ENCODE measurements at regions not wholly inside any gene's neighbourhood (a gene's known extent, or its start where the extent isn't known, plus 50 kb on each side); places are given as distances from the start of the nearest gene placed in this dataset.

GRCh38 chr11:119853581-119854360 lies 124.8 kb upstream of the NECTIN1 start:
- TF ChIP-seq CTCF (IDR thresholded peaks at IDR 0.05), result no peak
- Histone ChIP-seq H3K9me3 (no peaks in the 10 kb centered on the region), H3K36me3 (no peaks in the 10 kb centered on the region), H3K27ac (no peak overlapping the region), H3K4me1 (ENCODE audit: control insufficient read depth in 1 of 2, low read depth in 2 of 2) (peaks cover 0 to 13% of the 10 kb centered on the region in 2 donors), H3K27me3 (replicated peaks; ENCODE audit: insufficient read depth) (no peaks in the 10 kb centered on the region), H3K4me3 (no peak overlapping the region)
- ATAC-seq (ENCODE audit: insufficient number of reproducible peaks, low FRiP score, low read depth), result no peak
- no peak for DNase-seq (ENCODE audit: low spot score)

- Histone ChIP-seq H3K9me3 (no peaks in the 10 kb centered on the region), H3K4me1 (ENCODE audit: control insufficient read depth in 1 of 2, low read depth in 2 of 2) (peaks cover 0 to 13% of the 10 kb centered on the region in 2 donors), H3K4me3 (no peak overlapping the region), H3K27ac (no peak overlapping the region), H3K36me3 (no peaks in the 10 kb centered on the region), H3K27me3 (replicated peaks; ENCODE audit: insufficient read depth) (no peaks in the 10 kb centered on the region)
- no peak for TF ChIP-seq CTCF (IDR thresholded peaks at IDR 0.05)
- ATAC-seq (ENCODE audit: insufficient number of reproducible peaks, low FRiP score, low read depth) (no peak), DNase-seq (ENCODE audit: low spot score) (no peak)
Observed at GRCh38 chr11:119852741-119853140, 123.7 kb upstream of the NECTIN1 start.

DNA sequence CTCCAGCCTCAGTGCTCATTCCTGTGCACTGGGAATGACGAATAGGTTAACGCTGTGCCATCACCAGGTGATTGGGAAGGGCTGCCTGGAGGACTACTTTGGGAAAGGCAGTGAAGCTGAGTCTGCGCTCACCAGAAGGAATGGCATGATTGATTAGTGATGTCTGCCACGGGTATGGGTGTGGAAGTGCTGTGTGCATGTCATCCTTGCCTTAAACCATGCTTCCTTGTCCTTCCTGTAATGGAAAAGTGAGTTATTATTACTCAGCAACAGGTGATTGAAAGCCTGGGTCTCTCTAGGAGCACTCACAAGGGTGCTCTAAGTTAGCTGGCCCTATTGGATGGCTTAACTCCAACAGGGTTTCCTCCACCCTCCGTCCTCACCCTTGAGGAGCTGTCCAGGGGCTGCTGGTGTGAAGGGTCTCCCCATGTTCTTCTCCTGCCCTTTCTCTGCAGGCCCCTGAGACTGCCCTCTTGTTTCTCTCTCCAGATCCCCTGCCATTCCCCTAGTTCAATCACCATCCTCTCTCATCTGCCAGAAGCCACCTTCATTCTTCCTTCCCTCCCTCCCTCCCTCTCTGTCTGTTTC lies 121.9 kb upstream of the NECTIN1 start:
- no peak for TF ChIP-seq CTCF (IDR thresholded peaks at IDR 0.05)
- H3K27ac ChIP-seq, result no peak overlapping the region
- peaks cover 6% of the 10 kb centered on the region for H3K9me3 ChIP-seq
- peaks cover 0 to 13% of the 10 kb centered on the region in 2 donors for H3K4me1 ChIP-seq (ENCODE audit: control insufficient read depth in 1 of 2, low read depth in 2 of 2)
- ATAC-seq (ENCODE audit: insufficient number of reproducible peaks, low FRiP score, low read depth) (no peak), DNase-seq (ENCODE audit: low spot score) (no peak)
- H3K36me3 ChIP-seq, result no peaks in the 10 kb centered on the region
- H3K27me3 ChIP-seq (replicated peaks; ENCODE audit: insufficient read depth), result no peaks in the 10 kb centered on the region
- no peak overlapping the region for H3K4me3 ChIP-seq

DNA sequence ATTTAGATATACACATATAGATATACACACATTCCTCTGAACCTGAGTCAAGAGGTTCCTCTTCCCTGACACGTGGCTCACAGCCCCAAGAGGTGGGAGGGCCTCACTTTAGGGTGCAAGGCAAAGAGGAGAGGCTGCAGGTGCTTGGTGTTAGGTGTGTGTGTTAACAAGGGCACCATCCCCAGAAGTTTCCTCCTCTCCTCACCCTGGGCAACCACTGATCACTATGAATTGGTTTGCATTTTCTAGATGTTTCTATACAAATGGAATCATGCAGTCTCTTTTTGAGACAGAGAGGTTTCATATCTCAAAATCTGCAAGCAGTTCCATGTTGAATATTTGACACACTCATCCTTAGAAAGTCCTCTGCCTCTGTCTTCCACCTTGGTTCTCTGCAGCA lies 120.9 kb upstream of the NECTIN1 start:
- Histone ChIP-seq H3K4me1 (ENCODE audit: control insufficient read depth in 1 of 2, low read depth in 2 of 2) (peaks cover 0 to 8% of the 10 kb centered on the region in 2 donors), H3K36me3 (no peaks in the 10 kb centered on the region), H3K27me3 (replicated peaks; ENCODE audit: insufficient read depth) (no peaks in the 10 kb centered on the region), H3K9me3 (peaks cover 7% of the 10 kb centered on the region), H3K4me3 (no peak overlapping the region), H3K27ac (no peak overlapping the region)
- DNase-seq (ENCODE audit: low spot score) (no peak), ATAC-seq (ENCODE audit: insufficient number of reproducible peaks, low FRiP score, low read depth) (no peak)
- TF ChIP-seq CTCF (IDR thresholded peaks at IDR 0.05), result no peak

GRCh38 chr11:119847853-119848252 lies 118.9 kb upstream of the NECTIN1 start:
- H3K4me1 ChIP-seq (ENCODE audit: control insufficient read depth in 1 of 2, low read depth in 2 of 2), result no peaks in the 10 kb centered on the region
- no peaks in the 10 kb centered on the region for H3K36me3 ChIP-seq
- no peak overlapping the region for H3K27ac ChIP-seq
- H3K9me3 ChIP-seq, result peaks cover 7% of the 10 kb centered on the region
- no peak for DNase-seq (ENCODE audit: low spot score)
- no peak for TF ChIP-seq CTCF (IDR thresholded peaks at IDR 0.05)
- no peak overlapping the region for H3K4me3 ChIP-seq
- no peak for ATAC-seq (ENCODE audit: insufficient number of reproducible peaks, low FRiP score, low read depth)
- H3K27me3 ChIP-seq (replicated peaks; ENCODE audit: insufficient read depth), result no peaks in the 10 kb centered on the region
